Upper lobe of right lung (tissue), 1 donor: ENCODE measurements at regions not wholly inside any gene's neighbourhood (a gene's known extent, or its start where the extent isn't known, plus 50 kb on each side); places are given as distances from the start of the nearest gene placed in this dataset.

Experiments used
- ATAC-seq: fragments of 200-7000 bp; cut with Tn5 transposase; one replicate; pipeline ENCODE4 v1.9.1; 2020; ENCODE audit warnings: mild to moderate bottlenecking, moderate library complexity
- DNase-seq: peaks from one replicate; pipeline ENCODE4 v3.0.0-alpha.2; 2020
- H3K27ac ChIP-seq: fragments of 200-600 bp; one replicate; pipeline ENCODE4 v1.8.0; 2022
- H3K27me3 ChIP-seq: fragments of 200-600 bp; one replicate; pipeline ENCODE4 v1.8.0; 2022; ENCODE audit warnings: mild to moderate bottlenecking
- H3K36me3 ChIP-seq: fragments of 200-600 bp; one replicate; pipeline ENCODE4 v1.8.0; 2022
- H3K4me1 ChIP-seq: fragments of 200-600 bp; one replicate; pipeline ENCODE4 v1.8.0; 2022
- H3K4me3 ChIP-seq: fragments of 200-600 bp; one replicate; pipeline ENCODE4 v1.8.0; 2022; ENCODE audit warnings: mild to moderate bottlenecking
- H3K9me3 ChIP-seq: fragments of 200-600 bp; one replicate; pipeline ENCODE4 v1.8.0; 2022
- intact Hi-C: fragments of 100-400 bp; cut with DNase I; formaldehyde crosslinking; loops from one replicate; pipeline ENCODE4 v1.11.0; 2022
- TF ChIP-seq, protein P1 (sequence below): fragments of 200-600 bp; IDR thresholded peaks from one replicate; pipeline ENCODE4 v1.8.0; 2022; ENCODE audit warnings: antibody characterized with exemption
- donor health status: DM: no; HTN: yes; CAD: no; lungs with severe emphysema.

DNA sequence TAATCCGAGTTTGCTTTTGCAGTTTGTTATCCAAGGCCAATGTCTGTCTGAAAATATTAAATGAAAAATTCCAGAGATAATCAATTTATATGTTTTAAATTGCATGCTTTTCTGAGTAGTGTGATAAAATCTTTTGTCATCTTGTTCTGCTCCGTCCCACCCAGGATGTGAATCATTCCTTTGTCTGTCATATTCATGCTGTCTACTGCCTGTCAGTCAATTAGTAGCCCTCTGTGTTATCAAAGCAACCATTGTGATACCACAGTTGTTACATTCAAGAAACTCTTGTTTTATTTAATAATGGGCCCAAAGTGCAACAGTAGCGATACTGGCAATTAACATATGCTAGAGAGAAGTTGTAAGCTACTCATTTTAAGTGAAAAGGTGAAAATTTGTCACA lies 819.3 kb downstream of the BRINP3 start:
- no peaks in the 10 kb centered on the region for H3K36me3 ChIP-seq
- intact Hi-C loops: no loop called here

GRCh38 chr1:189659731-189660130 lies 817.9 kb downstream of the BRINP3 start:
- Histone ChIP-seq H3K27me3 (no peaks in the 10 kb centered on the region), H3K36me3 (no peaks in the 10 kb centered on the region), H3K27ac (no peak overlapping the region), H3K4me1 (no peaks in the 10 kb centered on the region), H3K9me3 (no peaks in the 10 kb centered on the region), H3K4me3 (no peak overlapping the region)
- no peak for DNase-seq
- intact Hi-C loops: no loop called here
- TF ChIP-seq, protein P1, sequence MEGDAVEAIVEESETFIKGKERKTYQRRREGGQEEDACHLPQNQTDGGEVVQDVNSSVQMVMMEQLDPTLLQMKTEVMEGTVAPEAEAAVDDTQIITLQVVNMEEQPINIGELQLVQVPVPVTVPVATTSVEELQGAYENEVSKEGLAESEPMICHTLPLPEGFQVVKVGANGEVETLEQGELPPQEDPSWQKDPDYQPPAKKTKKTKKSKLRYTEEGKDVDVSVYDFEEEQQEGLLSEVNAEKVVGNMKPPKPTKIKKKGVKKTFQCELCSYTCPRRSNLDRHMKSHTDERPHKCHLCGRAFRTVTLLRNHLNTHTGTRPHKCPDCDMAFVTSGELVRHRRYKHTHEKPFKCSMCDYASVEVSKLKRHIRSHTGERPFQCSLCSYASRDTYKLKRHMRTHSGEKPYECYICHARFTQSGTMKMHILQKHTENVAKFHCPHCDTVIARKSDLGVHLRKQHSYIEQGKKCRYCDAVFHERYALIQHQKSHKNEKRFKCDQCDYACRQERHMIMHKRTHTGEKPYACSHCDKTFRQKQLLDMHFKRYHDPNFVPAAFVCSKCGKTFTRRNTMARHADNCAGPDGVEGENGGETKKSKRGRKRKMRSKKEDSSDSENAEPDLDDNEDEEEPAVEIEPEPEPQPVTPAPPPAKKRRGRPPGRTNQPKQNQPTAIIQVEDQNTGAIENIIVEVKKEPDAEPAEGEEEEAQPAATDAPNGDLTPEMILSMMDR: no peak
- ATAC-seq: no peak

More for the DNA sequence above, 819.3 kb downstream of the BRINP3 start:
- Histone ChIP-seq H3K4me1 (no peaks in the 10 kb centered on the region), H3K27ac (no peak overlapping the region), H3K9me3 (no peaks in the 10 kb centered on the region), H3K27me3 (no peaks in the 10 kb centered on the region), H3K4me3 (no peak overlapping the region)
- DNase-seq (no peak), ATAC-seq (no peak)
- TF ChIP-seq, protein P1: no peak

GRCh38 chr1:189662190-189662589 lies 815.5 kb downstream of the BRINP3 start:
- TF ChIP-seq, protein P1: no peak
- ATAC-seq (no peak), DNase-seq (no peak)
- Histone ChIP-seq H3K36me3 (no peaks in the 10 kb centered on the region), H3K9me3 (no peaks in the 10 kb centered on the region), H3K4me3 (no peak overlapping the region), H3K4me1 (no peaks in the 10 kb centered on the region), H3K27me3 (no peaks in the 10 kb centered on the region), H3K27ac (no peak overlapping the region)
- intact Hi-C loops: no loop called here

DNA sequence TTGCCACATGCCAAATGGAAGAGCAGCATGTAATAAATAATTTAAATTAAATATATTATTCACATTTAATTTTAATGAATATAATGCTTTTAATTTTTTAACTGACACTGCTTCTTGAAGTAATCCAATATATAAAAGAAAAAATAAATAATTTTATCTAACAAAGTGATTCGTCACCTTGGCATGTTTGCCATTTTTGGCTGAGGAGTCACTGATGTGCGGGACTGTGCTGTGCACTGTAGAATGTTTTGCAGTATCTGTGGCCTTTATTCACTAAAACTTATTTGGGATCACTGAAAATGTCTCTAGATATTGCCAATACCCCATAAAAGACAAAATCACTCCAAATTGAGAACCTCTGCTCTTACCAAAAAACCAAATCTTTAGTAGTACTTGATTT lies 807.8 kb downstream of the BRINP3 start:
- H3K4me1 ChIP-seq: no peaks in the 10 kb centered on the region
- H3K27me3 ChIP-seq: no peaks in the 10 kb centered on the region
- H3K36me3 ChIP-seq: no peaks in the 10 kb centered on the region
- TF ChIP-seq, protein P1: no peak
- H3K4me3 ChIP-seq: no peak overlapping the region
- intact Hi-C loops: no loop called here
- no peaks in the 10 kb centered on the region for H3K9me3 ChIP-seq
- H3K27ac ChIP-seq: no peak overlapping the region
- ATAC-seq (no peak), DNase-seq (no peak)

- Histone ChIP-seq H3K4me3 (no peak overlapping the region), H3K36me3 (no peaks in the 10 kb centered on the region), H3K27ac (no peak overlapping the region), H3K9me3 (no peaks in the 10 kb centered on the region), H3K27me3 (no peaks in the 10 kb centered on the region), H3K4me1 (no peaks in the 10 kb centered on the region)
- TF ChIP-seq, protein P1: no peak
- intact Hi-C loops: no loop called here
- ATAC-seq (no peak), DNase-seq (no peak)
Measured at GRCh38 chr1:189673217-189673616, 804.4 kb downstream of the BRINP3 start.

DNA sequence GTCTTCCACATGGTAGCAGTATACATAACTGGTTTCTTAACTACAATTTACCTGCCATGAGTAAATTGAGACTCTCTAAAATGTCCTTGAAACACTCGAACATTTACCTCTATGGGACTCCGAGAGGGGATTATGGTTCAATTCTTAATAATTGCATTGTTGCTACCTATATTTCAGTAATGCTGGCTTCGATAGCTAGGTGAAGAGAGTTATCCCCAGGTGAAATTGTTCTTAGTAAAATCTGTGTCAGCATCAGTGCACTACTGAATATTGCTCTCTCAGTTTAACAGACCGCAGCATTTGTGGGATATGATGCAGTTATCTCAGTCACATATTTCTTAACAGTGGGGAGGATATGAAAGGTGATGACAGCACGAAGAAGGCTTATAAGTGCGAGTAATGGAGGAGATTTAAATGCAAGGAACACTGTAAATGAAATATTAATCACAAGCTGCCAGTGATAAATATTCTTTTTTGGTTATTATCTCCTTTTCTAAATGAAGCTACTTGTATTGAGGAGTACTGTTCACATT lies 801.9 kb downstream of the BRINP3 start:
- ATAC-seq (no peak), DNase-seq (no peak)
- no peaks in the 10 kb centered on the region for H3K4me1 ChIP-seq
- H3K9me3 ChIP-seq: no peaks in the 10 kb centered on the region
- TF ChIP-seq, protein P1: no peak
- no peak overlapping the region for H3K27ac ChIP-seq
- no peaks in the 10 kb centered on the region for H3K27me3 ChIP-seq
- intact Hi-C loops: no loop called here
- no peak overlapping the region for H3K4me3 ChIP-seq
- H3K36me3 ChIP-seq: no peaks in the 10 kb centered on the region
